K562 (cell line): ENCODE measurements at regions not wholly inside any gene's neighbourhood (a gene's known extent, or its start where the extent isn't known, plus 50 kb on each side); places are given as distances from the start of the nearest gene placed in this dataset.

Experiments
- ATAC-seq: fragments of 200-7000 bp; cut with Tn5 transposase; 3 replicates; pipeline ENCODE4 v1.9.1; 2020; ENCODE audit warnings: moderate library complexity
- BruUV-seq: library from RNA; stranded (reverse); fragments of 400-500 nt; replicated peaks from 2 replicates; lab custom pipeline; 2021; lab: Mats Ljungman, UMichigan
- CTCF ChIA-PET: fragments of 300-600 bp; formaldehyde crosslinking; extraction: SDS; loops from one replicate; lab custom pipeline; 2021; ENCODE audit warnings: low intra/inter-chr PET ratio; lab: Yijun Ruan, JAX
- POLR2A ChIA-PET: fragments of 300-600, 350-650 bp; sonication (Branson Sonifier 250); formaldehyde crosslinking; extraction: SDS; loops from one replicate; lab custom pipeline; 2021; ENCODE audit warnings: antibody characterized with exemption, inconsistent platforms; lab: Yijun Ruan, JAX
- DNase-seq, 4 experiments: peaks; one replicate each; pipeline versions ENCODE4 v3.0.0 to v3.0.0-alpha.2; 2011 to 2018; ENCODE audit warnings: low spot score in 3 of 4, mixed read lengths in 3 of 4; ENCODE audit errors: extremely low read depth in 1 of 4
- FAIRE-seq: peaks from 2 replicates; lab custom pipeline; 2011; peaks lifted over from hg19 to GRCh38; lab: Jason Lieb, UNC
- H2AFZ ChIP-seq: 2 replicates; pipeline ENCODE4 v1.6.0; 2011; ENCODE audit warnings: low read depth, low read length, control low read depth, inconsistent platforms
- H3K27ac ChIP-seq: fragments of 200-600 bp; 3 replicates; pipeline ENCODE4 v1.8.0; 2011; ENCODE audit warnings: low read depth, mild to moderate bottlenecking, control low read depth, inconsistent platforms, low read length, moderate library complexity, mixed read lengths; ENCODE audit errors: extremely low read depth
- H3K27me3 ChIP-seq, 2 experiments: fragments of 300-600 bp in 1 of 2; 2 replicates in 1 of 2; 3 replicates in 1 of 2; pipeline versions ENCODE4 v1.6.0 to v1.8.0; 2011; ENCODE audit warnings: inconsistent platforms in 2 of 2, low read length in 2 of 2, mild to moderate bottlenecking in 1 of 2, mixed read lengths in 1 of 2, moderate library complexity in 1 of 2; ENCODE audit not compliant: control insufficient read depth in 2 of 2, insufficient read depth in 2 of 2
- H3K36me3 ChIP-seq: fragments of 300-600 bp; 3 replicates; pipeline ENCODE4 v1.8.0; 2011; ENCODE audit warnings: mild to moderate bottlenecking, low read length, inconsistent platforms; ENCODE audit not compliant: control insufficient read depth, insufficient read depth
- H3K4me1 ChIP-seq, 2 experiments: fragments of 200-600 bp in 1 of 2; replicated peaks in 1 of 2; 2 replicates in 1 of 2; 3 replicates in 1 of 2; pipeline versions ENCODE4 v1.5.1 to v1.8.0; 2011; ENCODE audit warnings: inconsistent platforms in 2 of 2, low read length in 2 of 2, mild to moderate bottlenecking in 1 of 2, mixed read lengths in 1 of 2, moderate library complexity in 1 of 2; ENCODE audit not compliant: control insufficient read depth in 2 of 2, insufficient read depth in 2 of 2
- H3K4me2 ChIP-seq: 2 replicates; pipeline ENCODE4 v1.6.1; 2011; ENCODE audit warnings: low read length, control low read depth, inconsistent platforms, mixed read lengths; ENCODE audit not compliant: insufficient read depth
- H3K4me3 ChIP-seq: fragments of 200-600 bp; sonication (generic), shearing (Covaris generic); 2 replicates; pipeline ENCODE4 v1.5.1; 2016; ENCODE audit warnings: control low read depth, inconsistent platforms
- H3K79me2 ChIP-seq: fragments of 200-600 bp; 3 replicates; pipeline ENCODE4 v1.8.0; 2011; ENCODE audit warnings: low read length, inconsistent platforms; ENCODE audit not compliant: control insufficient read depth, insufficient read depth
- H3K9ac ChIP-seq, 2 experiments: 2 replicates each; pipeline versions ENCODE4 v1.6.0 to v1.6.1; 2011; ENCODE audit warnings: low read depth in 2 of 2, low read length in 2 of 2, control low read depth in 1 of 2, inconsistent platforms in 1 of 2, mild to moderate bottlenecking in 1 of 2, mixed read lengths in 1 of 2; ENCODE audit not compliant: insufficient read depth in 1 of 2
- H3K9me1 ChIP-seq: one replicate; pipeline ENCODE4 v1.6.0; 2011; ENCODE audit warnings: inconsistent platforms, mild to moderate bottlenecking, low read length, moderate library complexity; ENCODE audit not compliant: control insufficient read depth, insufficient read depth
- H3K9me3 ChIP-seq: replicated peaks from 2 replicates; pipeline ENCODE4 v1.5.1; 2011; ENCODE audit warnings: low read depth, low read length, inconsistent platforms; ENCODE audit not compliant: control insufficient read depth, insufficient read depth
- H4K20me1 ChIP-seq: replicated peaks from 2 replicates; pipeline ENCODE4 v1.6.1; 2011; ENCODE audit warnings: low read length, inconsistent platforms, mixed read lengths; ENCODE audit not compliant: control insufficient read depth, insufficient read depth
- CEBPB ChIP-seq: fragments of 450-650 bp; IDR thresholded peaks from 2 replicates; pipeline ENCODE4 v1.6.1; 2016; ENCODE audit warnings: missing genetic modification characterization, missing compliant biosample characterization
- CHCHD3 ChIP-seq: fragments of 250-450 bp; sonication (Bioruptor Pico); IDR thresholded peaks from 2 replicates; pipeline ENCODE4 v2.1.2; 2022; ENCODE audit warnings: mild to moderate bottlenecking
- E2F3 ChIP-seq: fragments of 250-450 bp; sonication (Bioruptor Pico); IDR thresholded peaks from 2 replicates; pipeline ENCODE4 v1.4.0; 2020; ENCODE audit warnings: mild to moderate bottlenecking
- HDAC8 ChIP-seq: fragments of 450-650 bp; IDR thresholded peaks from 2 replicates; pipeline ENCODE4 v1.6.1; 2016; ENCODE audit warnings: mild to moderate bottlenecking, missing genetic modification characterization, moderate library complexity, missing compliant biosample characterization
- MYNN ChIP-seq, 2 experiments: sonication (generic); formaldehyde crosslinking in 1 of 2; IDR thresholded peaks; 2 replicates each; pipeline versions ENCODE4 v1.5.0 to v1.6.1; 2016 to 2020; ENCODE audit warnings: antibody characterized with exemption in 1 of 2, missing genetic modification reagents in 1 of 2
- RBM14 ChIP-seq: fragments of 200-400 bp; formaldehyde crosslinking; IDR thresholded peaks from 2 replicates; pipeline ENCODE4 v1.6.1; 2018; ENCODE audit warnings: low read depth, mild to moderate bottlenecking, low read length, moderate library complexity, borderline replicate concordance; ENCODE audit not compliant: insufficient read depth
- SIN3A ChIP-seq, 2 experiments: fragments of 150-350 bp in 1 of 2; IDR thresholded peaks; 2 replicates each; pipeline ENCODE4 v1.6.1; 2011 to 2016; ENCODE audit warnings: borderline replicate concordance in 2 of 2, low read depth in 2 of 2, low read length in 2 of 2, mild to moderate bottlenecking in 2 of 2, moderate library complexity in 2 of 2; ENCODE audit not compliant: control insufficient read depth in 1 of 2
- SRSF7 ChIP-seq: fragments of 200-400 bp; formaldehyde crosslinking; optimal IDR thresholded peaks from 2 replicates; pipeline ENCODE3; 2017; ENCODE audit warnings: mild to moderate bottlenecking, low read depth, low read length
- TAF1 ChIP-seq: IDR thresholded peaks from 2 replicates; pipeline ENCODE4 v1.6.1; 2011; ENCODE audit warnings: mild to moderate bottlenecking, low read length, moderate library complexity; ENCODE audit not compliant: insufficient read depth, control insufficient read depth, severe bottlenecking; ENCODE audit errors: extremely low read depth
- TFAM ChIP-seq: fragments of 250-450 bp; sonication (Bioruptor Pico); conservative IDR thresholded peaks from 2 replicates; pipeline ENCODE4 v1.5.0; 2021; ENCODE audit warnings: mild to moderate bottlenecking, moderate library complexity
- ZC3H8 ChIP-seq: fragments of 450-650 bp; IDR thresholded peaks from 2 replicates; pipeline ENCODE4 v1.6.1; 2017
- ZKSCAN8 ChIP-seq: fragments of 200-800 bp; sonication (Bioruptor generic); IDR thresholded peaks from 2 replicates; pipeline ENCODE4 v1.6.1; 2016; ENCODE audit warnings: missing genetic modification characterization, missing compliant biosample characterization
- ZNF586 ChIP-seq: fragments of 450-650 bp; formaldehyde crosslinking; conservative IDR thresholded peaks from 2 replicates; pipeline ENCODE4 v1.4.0; 2020; ENCODE audit warnings: mild to moderate bottlenecking, moderate library complexity
- ZNF778 ChIP-seq: fragments of 450-650 bp; formaldehyde crosslinking; IDR thresholded peaks from 2 replicates; pipeline ENCODE4 v1.4.0; 2020; ENCODE audit warnings: mild to moderate bottlenecking, moderate library complexity
- WGBS: fragments of 100-300 bp; shearing (Covaris generic); methylation state at CpG from one replicate; pipeline ENCODE4 v1.1.6; 2016; ENCODE audit warnings: low coverage, mixed read lengths; ENCODE audit not compliant: insufficient coverage; ENCODE audit errors: missing lambda C conversion rate; 5-methylcytosine and 5-hydroxymethylcytosine counted together
- in situ Hi-C: fragments of 300-500 bp; cut with MboI; formaldehyde crosslinking; loops from 4 replicates; pipeline ENCODE4 v1.15.0; 2018; ENCODE audit warnings: inconsistent platforms, mixed read lengths
- intact Hi-C: fragments of 100-400 bp; cut with micrococcal nuclease; formaldehyde crosslinking; loops from 2 replicates; pipeline ENCODE4 v1.14.2; 2022
- TF ChIP-seq, protein P1 (sequence below): fragments of 250-450 bp; sonication (Bioruptor Pico); IDR thresholded peaks from 2 replicates; pipeline ENCODE4 v1.4.0; 2020; ENCODE audit warnings: mild to moderate bottlenecking
- TF ChIP-seq, protein P2 (sequence below): fragments of 250-450 bp; sonication (Bioruptor Pico); IDR thresholded peaks from 2 replicates; pipeline ENCODE4 v1.4.0; 2020; ENCODE audit warnings: mild to moderate bottlenecking, moderate library complexity, borderline replicate concordance
- TF ChIP-seq, protein P3 (sequence below): fragments of 250-450 bp; sonication (Bioruptor Pico); IDR thresholded peaks from 2 replicates; pipeline ENCODE4 v1.5.0; 2020; ENCODE audit warnings: mild to moderate bottlenecking

DNA sequence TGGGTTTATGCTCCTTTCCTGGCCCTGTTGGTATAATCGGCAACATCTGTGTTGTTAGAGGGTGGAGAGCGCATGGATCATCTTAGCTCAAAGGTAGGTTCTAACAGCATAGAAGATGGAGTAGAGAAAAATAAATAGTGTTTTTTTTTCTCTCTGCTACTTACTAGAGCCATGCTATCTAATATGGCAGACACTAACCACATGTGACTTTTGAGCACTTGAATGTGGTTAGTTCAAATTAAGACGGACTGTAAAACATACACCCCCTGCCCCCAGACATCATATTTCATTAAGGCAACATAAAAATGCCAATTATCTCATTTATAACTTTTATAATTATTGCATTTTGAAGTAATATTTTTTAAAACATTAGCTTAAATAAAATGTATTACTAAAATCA lies 525.1 kb downstream of the KIF20B start (continued):
- TF ChIP-seq SIN3A (IDR thresholded peaks at IDR 0.05; ENCODE audit: borderline replicate concordance in 2 of 2, control insufficient read depth in 1 of 2, low read depth in 2 of 2, low read length in 2 of 2) (no peak), ZKSCAN8 (CRISPR knock-in tag) (no peak), RBM14 (no peak), ZNF586 (CRISPR knock-in tag) (no peak), CEBPB (tag) (no peak), TFAM (CRISPR knock-in tag) (no peak)
- TF ChIP-seq, protein P1, sequence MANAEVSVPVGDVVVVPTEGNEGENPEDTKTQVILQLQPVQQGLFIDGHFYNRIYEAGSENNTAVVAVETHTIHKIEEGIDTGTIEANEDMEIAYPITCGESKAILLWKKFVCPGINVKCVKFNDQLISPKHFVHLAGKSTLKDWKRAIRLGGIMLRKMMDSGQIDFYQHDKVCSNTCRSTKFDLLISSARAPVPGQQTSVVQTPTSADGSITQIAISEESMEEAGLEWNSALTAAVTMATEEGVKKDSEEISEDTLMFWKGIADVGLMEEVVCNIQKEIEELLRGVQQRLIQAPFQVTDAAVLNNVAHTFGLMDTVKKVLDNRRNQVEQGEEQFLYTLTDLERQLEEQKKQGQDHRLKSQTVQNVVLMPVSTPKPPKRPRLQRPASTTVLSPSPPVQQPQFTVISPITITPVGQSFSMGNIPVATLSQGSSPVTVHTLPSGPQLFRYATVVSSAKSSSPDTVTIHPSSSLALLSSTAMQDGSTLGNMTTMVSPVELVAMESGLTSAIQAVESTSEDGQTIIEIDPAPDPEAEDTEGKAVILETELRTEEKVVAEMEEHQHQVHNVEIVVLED (CRISPR knock-in tag) = no peak

DNA sequence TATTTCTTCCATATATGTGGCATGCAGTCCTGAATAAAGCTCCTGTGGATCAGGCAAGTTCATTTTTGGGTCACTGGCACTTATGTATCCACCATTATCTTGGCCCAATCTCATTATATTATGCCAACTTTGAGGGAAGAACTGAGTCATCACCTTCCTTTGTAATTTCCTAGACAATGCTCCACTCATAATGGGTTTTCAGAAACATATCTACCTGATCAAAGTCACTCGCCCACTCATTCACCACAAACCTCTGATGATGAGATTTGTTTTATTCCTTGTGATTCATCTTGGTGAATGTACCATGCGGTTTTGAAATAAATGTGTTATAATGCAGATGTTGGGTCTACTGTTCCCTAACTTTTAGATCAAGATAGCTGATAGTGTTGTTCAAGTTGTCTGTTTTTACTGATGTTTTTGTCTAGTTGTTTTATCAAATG lies 525.8 kb downstream of the KIF20B start:
- FAIRE-seq = no peak
- in situ Hi-C loops (no loop called here), intact Hi-C loops (no loop called here)
- no peaks in the 10 kb centered on the region for H3K9me3 ChIP-seq
- WGBS = 6% methylated on average over 2 of the region's 2 CpGs
- H3K4me1 ChIP-seq = no peaks in the 10 kb centered on the region
- CTCF ChIA-PET = no interaction called here
- H3K79me2 ChIP-seq = no peaks in the 10 kb centered on the region
- H3K9ac ChIP-seq = no peak overlapping the region
- BruUV-seq = no TSS peak
- H3K9me1 ChIP-seq = no peaks in the 10 kb centered on the region
- POLR2A ChIA-PET = no interaction called here
- H3K36me3 ChIP-seq = no peaks in the 10 kb centered on the region
- no peak for DNase-seq
- no peak overlapping the region for H3K4me3 ChIP-seq
- ATAC-seq = no peak
- H2AFZ ChIP-seq = no peak overlapping the region
- H4K20me1 ChIP-seq = no peaks in the 10 kb centered on the region
- H3K27ac ChIP-seq = no peak overlapping the region
- H3K4me2 ChIP-seq = no peak overlapping the region
- no peaks in the 10 kb centered on the region for H3K27me3 ChIP-seq
- TF ChIP-seq E2F3 (CRISPR knock-in tag) (no peak), MYNN (IDR thresholded peaks at IDR 0.05) (no peak), MYNN (CRISPR knock-in tag; IDR thresholded peaks at IDR 0.05) (no peak), ZNF778 (no peak), ZC3H8 (no peak), TAF1 (no peak), CHCHD3 (CRISPR knock-in tag) (no peak), HDAC8 (tag) (no peak), SRSF7 (no peak)
- TF ChIP-seq, protein P2, sequence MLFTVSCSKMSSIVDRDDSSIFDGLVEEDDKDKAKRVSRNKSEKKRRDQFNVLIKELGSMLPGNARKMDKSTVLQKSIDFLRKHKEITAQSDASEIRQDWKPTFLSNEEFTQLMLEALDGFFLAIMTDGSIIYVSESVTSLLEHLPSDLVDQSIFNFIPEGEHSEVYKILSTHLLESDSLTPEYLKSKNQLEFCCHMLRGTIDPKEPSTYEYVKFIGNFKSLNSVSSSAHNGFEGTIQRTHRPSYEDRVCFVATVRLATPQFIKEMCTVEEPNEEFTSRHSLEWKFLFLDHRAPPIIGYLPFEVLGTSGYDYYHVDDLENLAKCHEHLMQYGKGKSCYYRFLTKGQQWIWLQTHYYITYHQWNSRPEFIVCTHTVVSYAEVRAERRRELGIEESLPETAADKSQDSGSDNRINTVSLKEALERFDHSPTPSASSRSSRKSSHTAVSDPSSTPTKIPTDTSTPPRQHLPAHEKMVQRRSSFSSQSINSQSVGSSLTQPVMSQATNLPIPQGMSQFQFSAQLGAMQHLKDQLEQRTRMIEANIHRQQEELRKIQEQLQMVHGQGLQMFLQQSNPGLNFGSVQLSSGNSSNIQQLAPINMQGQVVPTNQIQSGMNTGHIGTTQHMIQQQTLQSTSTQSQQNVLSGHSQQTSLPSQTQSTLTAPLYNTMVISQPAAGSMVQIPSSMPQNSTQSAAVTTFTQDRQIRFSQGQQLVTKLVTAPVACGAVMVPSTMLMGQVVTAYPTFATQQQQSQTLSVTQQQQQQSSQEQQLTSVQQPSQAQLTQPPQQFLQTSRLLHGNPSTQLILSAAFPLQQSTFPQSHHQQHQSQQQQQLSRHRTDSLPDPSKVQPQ = no peak
- TF ChIP-seq, protein P3, sequence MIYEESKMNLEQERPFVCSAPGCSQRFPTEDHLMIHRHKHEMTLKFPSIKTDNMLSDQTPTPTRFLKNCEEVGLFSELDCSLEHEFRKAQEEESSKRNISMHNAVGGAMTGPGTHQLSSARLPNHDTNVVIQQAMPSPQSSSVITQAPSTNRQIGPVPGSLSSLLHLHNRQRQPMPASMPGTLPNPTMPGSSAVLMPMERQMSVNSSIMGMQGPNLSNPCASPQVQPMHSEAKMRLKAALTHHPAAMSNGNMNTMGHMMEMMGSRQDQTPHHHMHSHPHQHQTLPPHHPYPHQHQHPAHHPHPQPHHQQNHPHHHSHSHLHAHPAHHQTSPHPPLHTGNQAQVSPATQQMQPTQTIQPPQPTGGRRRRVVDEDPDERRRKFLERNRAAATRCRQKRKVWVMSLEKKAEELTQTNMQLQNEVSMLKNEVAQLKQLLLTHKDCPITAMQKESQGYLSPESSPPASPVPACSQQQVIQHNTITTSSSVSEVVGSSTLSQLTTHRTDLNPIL (CRISPR knock-in tag) = no peak
